ENCODE measurements at regions not wholly inside any gene's neighbourhood (a gene's known extent, or its start where the extent isn't known, plus 50 kb on each side); places are given as distances from the start of the nearest gene placed in this dataset.

- DNase-seq: no peak
Measured at GRCh38 chr7:42348631-42349030, 111.6 kb upstream of the GLI3 start.

GRCh38 chr7:42348071-42348470 lies 111.1 kb upstream of the GLI3 start:
- no peak for DNase-seq

GRCh38 chr7:42347616-42348015 lies 110.6 kb upstream of the GLI3 start:
- no peak for DNase-seq

DNA sequence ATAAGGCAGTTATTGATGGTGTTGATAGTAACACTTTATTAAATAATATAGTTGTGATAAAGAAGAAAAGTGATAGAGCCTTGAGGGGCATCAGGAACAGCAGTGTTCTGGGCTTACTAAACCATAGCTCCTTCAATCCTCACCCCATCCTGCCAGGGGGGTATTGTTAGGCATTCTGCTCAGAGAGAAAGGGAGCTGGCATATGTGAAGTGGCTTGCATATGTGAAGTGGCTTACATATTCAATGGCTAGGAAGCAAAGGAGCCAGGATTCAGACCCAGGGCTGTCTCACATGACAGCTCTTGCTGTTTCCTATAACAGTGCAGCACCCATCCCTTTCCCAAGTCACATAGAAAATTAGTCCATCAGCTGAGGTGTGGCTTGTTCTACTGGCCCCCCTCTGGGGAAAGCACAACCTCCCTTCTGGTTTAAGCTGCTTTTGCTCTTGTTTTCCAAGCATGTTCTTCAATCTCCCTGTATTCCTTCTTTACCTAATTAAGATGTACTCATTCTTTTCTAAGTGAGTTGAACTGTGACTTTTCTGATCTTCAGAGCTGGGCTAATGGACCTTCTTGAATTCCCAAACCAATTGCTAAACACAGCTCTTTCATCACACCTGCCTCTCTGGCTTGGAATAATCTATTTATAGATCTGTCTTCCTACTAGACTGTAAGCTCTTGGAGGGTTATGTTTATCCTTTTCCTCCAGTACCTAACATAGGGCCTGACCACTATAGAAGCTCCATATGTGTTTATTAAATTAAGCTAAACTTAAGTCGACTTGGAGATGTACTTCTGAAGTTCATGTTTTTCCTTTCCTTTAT lies 108.7 kb upstream of the GLI3 start:
- no peak for DNase-seq

DNA sequence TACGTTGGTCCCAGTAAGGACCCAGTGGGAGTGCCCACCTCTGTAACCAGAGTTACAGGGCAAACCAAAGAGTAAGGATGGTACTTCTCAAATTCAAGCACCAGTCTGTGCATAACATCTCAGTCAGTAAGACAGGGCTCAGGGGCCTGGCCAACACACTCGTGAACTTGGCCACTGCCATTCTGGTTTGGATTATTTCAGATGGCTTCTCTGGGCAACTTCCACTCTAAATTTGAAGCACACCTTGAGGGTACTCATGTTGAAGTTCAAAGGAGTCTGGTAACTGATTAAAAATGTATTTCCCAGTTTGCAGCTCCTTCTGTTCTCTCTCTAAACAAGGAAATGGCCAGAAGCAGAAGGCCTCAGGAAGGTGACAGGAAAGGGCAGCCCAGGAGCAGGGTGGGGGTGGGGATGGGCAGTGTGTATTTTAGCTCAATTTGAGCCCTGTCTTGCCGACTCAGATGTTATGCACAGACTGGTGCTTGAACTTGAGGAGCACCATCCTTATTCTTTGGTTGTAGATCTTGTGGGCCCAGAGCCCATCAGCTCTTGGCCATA lies 107.3 kb upstream of the GLI3 start:
- DNase-seq: no peak

DNA sequence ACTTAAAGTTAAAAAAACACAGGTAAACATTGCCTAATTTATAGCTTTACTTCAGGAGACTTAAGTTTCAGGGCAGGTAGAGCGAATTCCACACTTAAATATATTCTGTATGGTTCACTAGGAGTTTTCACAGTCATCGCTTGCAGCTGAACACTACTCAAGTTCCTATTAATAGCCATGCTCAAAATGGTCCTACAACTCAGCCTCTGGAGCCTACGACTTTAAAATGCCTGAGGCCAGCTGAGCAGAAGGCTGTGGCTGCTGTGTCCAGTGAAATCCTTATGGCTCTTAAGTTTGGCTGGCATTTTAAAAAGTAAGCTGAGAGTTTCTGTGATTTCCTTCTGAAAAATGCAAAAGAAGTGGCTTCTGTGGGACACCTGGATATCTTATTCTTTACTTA lies 105.4 kb upstream of the GLI3 start:
- DNase-seq: no peak

- no peak for DNase-seq
Measured at GRCh38 chr7:42340436-42340835, 103.4 kb upstream of the GLI3 start.

DNA sequence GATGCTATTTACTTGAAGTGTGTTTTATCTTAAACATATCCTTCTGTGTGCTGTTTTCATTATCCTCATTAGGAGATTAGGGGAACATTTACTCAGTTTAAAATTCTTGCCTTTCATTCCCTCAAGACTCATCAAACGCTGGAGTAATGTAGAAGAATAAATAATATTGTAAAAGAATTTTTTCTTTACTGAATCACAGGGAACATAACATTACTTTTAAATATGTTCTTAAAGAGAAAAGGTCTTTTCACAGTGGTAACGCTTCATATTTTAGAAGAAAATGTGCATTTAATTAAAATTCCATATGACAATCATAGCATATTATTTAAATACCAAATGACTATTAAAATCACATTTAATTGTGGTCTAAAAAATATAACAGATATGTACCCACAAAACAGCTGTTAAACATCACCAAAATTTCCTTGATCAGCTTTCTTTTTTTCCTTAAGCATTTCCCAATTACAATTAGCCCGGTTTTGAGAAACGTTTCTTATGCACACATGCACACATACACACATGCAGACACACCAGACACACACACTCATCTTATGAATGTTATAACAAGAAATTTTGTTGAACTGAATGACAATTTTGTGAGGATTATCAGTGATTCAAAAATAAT lies 102.0 kb upstream of the GLI3 start:
- no peak for DNase-seq

GRCh38 chr7:42338231-42338915 lies 101.4 kb upstream of the GLI3 start:
- DNase-seq: no peak

- no peak for DNase-seq
Measured at GRCh38 chr7:42337225-42337905, 100.4 kb upstream of the GLI3 start.

GRCh38 chr7:42332605-42333222 lies 95.7 kb upstream of the GLI3 start:
- no peak for DNase-seq

DNA sequence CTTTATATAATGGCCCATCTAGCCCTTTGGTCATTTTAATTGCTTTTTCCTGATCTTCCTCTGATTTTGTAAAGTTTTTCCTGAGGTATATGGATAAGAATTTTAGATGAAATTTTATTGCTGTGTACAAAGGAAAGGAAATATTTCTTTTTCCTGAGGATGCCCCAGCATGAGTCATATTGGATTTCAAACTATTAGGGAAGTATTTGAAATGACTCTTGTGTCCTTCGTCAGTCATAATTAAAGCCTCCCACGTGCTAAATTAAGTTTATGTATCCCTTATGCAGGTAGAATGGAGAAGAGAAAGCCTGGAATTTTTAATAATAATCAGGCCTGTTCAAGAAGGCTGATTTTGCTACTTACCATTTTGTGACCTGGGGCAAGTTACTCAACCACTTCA lies 82.6 kb upstream of the GLI3 start:
- no peak for DNase-seq

DNA sequence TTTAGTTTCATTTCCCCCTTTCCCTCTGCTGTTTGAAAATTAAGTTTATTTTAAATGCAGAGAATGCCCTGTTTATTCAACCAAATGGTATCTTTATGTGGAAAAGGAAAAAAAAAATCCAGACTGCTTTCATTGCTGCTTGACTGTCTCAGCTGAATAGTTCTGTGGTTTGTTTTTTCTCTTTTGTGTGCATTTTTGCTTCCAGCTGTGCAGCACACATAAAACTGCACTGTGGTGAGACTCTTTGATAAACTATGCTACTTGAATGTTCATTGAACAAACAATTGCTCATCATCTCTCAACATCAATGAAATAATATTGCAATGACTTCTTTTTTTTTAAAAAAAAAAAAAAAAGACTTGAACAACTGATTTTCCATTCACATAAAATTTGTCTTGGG lies 78.6 kb upstream of the GLI3 start:
- DNase-seq: no peak

GRCh38 chr7:42315103-42315502 lies 78.1 kb upstream of the GLI3 start:
- DNase-seq: no peak

DNA sequence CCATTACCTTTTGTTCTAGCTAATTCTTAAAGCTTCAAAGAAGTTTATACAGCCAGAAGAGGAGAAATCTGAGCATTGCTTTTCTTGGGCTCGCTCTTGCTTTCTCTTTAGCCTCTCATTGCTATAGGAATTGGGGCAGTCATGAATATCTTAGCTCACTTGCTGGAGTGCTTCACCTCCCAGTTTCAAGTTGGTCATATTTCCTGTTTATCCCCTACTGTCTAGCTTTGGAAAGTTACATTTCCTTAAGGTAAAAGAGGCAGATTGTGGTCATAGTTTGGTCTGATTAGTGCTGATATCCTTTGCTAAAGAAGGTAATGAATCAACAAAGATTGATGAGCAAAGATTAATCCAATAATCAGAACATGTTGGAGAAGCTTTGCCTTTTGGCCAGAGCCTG lies 77.7 kb upstream of the GLI3 start:
- DNase-seq: no peak

DNA sequence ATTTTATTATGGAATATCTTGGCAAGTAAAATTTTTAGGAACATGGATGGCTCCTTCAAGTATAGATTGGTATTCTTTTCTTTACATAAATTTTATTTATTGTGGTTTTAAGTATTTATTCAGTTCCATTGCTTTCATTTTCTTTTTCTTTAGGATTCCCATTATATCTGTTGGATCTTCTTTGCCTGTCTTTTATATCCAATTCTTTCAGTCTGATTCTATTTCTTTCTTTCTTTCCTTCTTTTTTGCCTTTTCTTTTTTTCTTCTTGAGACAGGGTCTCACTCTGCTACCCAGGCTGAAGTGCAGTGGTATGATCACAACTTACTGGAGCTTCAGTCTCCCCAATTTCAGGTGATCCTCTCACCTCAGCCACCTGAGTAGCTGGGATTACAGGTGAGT lies 74.2 kb upstream of the GLI3 start:
- DNase-seq: no peak

DNA sequence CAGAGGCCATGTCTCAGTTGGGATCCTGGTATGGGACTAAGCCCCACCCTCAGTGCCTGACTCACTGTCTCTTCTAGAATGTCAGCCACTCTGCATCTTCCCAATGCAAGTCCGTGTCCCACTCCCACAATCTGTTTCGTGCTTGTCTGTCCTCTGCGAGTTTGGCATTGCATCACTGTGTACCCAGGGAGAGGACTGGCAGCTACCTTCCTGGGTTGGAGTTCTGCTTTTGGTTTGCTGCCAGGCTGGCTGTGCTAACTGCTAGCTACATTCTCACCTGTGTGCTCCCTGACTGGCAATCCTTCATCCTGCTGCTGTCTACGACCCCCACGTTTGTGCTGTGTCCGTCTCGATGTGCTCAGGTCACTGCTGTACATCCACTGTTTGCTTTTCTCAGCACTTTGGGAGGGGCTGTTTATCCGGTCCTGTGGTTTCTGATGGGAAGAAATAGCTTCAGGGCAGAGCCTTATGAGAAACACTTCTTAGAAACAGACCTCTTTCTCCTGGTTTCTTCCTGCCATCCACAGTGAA lies 56.0 kb upstream of the GLI3 start:
- no peak for DNase-seq

DNA sequence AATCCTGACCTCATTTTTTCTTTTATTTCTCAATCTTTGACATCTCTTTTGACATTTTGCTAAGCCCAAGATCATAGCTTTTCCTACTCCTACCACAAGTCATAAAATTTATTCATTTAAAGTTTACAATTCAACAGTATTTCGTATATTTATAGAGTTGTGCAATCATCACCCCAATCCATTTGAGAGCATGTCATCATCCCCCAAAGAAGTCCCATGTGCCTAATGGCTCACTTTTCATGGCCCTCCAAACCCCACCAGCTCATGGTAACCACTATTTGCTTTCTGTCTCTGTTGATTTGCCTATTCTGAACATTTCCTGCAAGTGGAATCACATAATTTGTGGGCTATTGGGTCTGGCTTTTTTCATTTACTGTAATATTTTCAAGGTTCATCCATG lies 52.5 kb upstream of the GLI3 start:
- DNase-seq: no peak
